PFSK-1 (cell line): ENCODE measurements at regions not wholly inside any gene's neighbourhood (a gene's known extent, or its start where the extent isn't known, plus 50 kb on each side); places are given as distances from the start of the nearest gene placed in this dataset.

Experiments used
- FOXP2 ChIP-seq: optimal IDR thresholded peaks from 2 replicates; pipeline ENCODE3; 2011; ENCODE audit warnings: borderline replicate concordance, control low read depth, inconsistent platforms; ENCODE audit not compliant: insufficient read depth; ENCODE audit errors: extremely low read length, extremely low read depth
- POLR2AphosphoS5 ChIP-seq: IDR thresholded peaks from 2 replicates; pipeline ENCODE4 v1.6.1; 2012; ENCODE audit warnings: low read depth, mild to moderate bottlenecking, control low read depth, low read length, moderate library complexity
- SIN3A ChIP-seq: IDR thresholded peaks from 2 replicates; pipeline ENCODE4 v1.6.1; 2012; ENCODE audit warnings: mild to moderate bottlenecking, low read length, moderate library complexity, borderline replicate concordance; ENCODE audit not compliant: insufficient read depth
- TAF1 ChIP-seq: IDR thresholded peaks from 2 replicates; pipeline ENCODE4 v1.6.1; 2012; ENCODE audit warnings: low read length, control low read depth, borderline replicate concordance; ENCODE audit not compliant: insufficient read depth
- TF ChIP-seq, protein P1 (sequence below), 2 experiments: IDR thresholded peaks; 2 replicates each; pipeline versions ENCODE4 v1.6.1 to v1.8.0; 2011 to 2012; ENCODE audit warnings: low read depth in 2 of 2, low read length in 2 of 2, control low read depth in 1 of 2, inconsistent platforms in 1 of 2, mild to moderate bottlenecking in 1 of 2, moderate library complexity in 1 of 2; ENCODE audit not compliant: insufficient read depth in 1 of 2

DNA sequence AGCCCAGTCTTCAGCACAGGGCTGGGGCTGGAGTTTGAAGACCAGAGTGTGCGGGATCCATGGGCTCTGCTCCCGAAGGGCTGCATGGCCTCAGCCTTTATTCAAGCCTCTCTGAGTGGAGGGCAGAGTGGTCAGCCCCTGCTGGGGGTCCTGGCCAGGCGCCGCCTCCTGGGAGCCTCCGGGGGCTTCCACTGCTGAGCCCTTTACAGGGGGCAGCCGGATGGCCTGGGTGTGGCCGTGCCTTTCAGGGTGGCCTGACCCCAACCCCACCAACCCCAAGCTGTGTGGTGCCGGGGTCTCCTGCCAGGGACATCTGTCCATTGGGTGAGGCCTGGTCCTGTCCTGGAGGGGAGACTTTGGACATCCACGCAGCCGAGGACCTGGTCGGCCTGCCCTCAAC lies 76.0 kb upstream of the SLCO4A1 start:
- TF ChIP-seq POLR2AphosphoS5 = no peak
- TF ChIP-seq TAF1 = no peak
- TF ChIP-seq FOXP2 = no peak
- no peak for TF ChIP-seq SIN3A
- TF ChIP-seq, protein P1, sequence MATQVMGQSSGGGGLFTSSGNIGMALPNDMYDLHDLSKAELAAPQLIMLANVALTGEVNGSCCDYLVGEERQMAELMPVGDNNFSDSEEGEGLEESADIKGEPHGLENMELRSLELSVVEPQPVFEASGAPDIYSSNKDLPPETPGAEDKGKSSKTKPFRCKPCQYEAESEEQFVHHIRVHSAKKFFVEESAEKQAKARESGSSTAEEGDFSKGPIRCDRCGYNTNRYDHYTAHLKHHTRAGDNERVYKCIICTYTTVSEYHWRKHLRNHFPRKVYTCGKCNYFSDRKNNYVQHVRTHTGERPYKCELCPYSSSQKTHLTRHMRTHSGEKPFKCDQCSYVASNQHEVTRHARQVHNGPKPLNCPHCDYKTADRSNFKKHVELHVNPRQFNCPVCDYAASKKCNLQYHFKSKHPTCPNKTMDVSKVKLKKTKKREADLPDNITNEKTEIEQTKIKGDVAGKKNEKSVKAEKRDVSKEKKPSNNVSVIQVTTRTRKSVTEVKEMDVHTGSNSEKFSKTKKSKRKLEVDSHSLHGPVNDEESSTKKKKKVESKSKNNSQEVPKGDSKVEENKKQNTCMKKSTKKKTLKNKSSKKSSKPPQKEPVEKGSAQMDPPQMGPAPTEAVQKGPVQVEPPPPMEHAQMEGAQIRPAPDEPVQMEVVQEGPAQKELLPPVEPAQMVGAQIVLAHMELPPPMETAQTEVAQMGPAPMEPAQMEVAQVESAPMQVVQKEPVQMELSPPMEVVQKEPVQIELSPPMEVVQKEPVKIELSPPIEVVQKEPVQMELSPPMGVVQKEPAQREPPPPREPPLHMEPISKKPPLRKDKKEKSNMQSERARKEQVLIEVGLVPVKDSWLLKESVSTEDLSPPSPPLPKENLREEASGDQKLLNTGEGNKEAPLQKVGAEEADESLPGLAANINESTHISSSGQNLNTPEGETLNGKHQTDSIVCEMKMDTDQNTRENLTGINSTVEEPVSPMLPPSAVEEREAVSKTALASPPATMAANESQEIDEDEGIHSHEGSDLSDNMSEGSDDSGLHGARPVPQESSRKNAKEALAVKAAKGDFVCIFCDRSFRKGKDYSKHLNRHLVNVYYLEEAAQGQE (IDR thresholded peaks at IDR 0.05; ENCODE audit: insufficient read depth in 1 of 2, low read depth in 2 of 2, low read length in 2 of 2) = no peak

DNA sequence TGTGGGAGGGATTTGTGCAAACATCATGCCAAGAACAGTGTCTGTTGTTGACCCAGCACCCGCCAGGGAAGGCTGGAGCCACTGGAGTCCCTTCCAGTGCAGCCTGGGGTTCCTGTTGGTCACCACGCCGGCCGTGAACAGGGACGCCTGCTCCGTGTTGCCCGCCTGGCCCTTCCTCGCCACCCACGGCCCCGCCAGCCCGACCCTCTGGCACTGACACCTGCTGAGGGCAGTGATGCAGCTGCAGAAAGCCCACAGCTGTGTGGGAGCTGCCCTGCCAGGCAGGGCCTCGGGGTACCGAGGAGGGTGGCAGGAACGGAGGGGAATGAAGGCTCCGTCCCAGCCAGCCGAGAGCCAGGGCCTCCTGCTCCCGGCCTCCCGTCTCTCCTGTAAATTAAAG lies 75.5 kb upstream of the SLCO4A1 start:
- TF ChIP-seq, protein P1 (IDR thresholded peaks at IDR 0.05; ENCODE audit: insufficient read depth in 1 of 2, low read depth in 2 of 2, low read length in 2 of 2) = no peak
- TF ChIP-seq TAF1 (no peak), POLR2AphosphoS5 (no peak), FOXP2 (no peak), SIN3A (no peak)

DNA sequence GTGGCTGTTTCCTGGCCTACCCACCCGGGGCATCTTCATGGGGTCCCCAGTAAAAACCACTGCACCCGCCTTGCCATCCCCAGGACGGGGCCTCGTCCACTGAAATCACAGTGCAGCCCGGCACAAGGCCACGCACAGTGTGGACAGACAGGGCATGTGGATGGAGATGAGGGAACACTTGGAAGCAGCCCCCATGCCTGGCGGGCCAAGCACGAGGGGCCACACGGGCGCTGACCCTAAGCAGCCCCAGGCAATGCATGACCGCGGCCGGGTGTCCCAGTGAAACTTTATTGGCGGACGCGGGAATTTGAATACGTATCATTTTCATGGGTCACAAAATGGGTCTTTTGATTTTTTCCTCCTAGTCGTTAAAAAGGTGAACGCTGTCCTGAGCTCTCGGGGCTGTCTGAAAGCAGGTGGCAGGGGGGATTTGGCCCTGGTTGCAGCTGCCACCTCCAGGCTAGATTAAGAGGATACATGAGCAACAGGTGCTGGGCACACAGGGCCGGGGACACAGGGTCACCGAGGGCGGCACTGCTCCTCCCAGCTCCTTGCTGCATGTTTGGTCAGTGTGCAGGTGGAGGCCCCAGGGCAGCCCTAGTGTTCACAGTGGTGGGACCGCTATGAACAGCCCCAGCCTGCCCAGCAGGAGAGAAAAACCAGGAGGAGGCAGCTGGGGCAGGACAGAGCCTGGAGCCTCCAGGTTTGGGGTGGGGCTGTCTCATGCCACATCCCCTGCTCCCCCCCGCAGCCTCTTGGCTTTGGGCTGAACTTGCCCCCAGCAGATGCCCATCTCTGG lies 74.9 kb upstream of the SLCO4A1 start:
- TF ChIP-seq SIN3A = no peak
- no peak for TF ChIP-seq POLR2AphosphoS5
- no peak for TF ChIP-seq TAF1
- no peak for TF ChIP-seq FOXP2
- TF ChIP-seq, protein P1 (IDR thresholded peaks at IDR 0.05; ENCODE audit: insufficient read depth in 1 of 2, low read depth in 2 of 2, low read length in 2 of 2) = no peak

DNA sequence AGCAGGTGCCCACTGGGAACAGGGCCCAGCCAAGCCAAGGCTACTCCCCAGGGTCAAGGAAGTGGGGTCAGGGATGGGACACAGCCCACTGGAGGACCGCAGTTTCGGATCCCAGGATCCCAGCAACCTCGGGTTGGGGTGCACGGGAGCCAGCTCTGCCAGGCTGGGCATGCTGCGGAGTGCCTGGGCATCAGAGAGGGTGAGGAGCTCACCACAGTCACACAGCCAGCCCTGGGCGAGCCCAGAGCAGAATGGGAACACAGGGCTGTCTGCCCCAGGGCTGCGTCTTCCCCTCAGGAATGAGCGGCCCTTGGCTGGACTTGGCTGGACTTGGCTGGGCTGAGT lies 74.3 kb upstream of the SLCO4A1 start:
- TF ChIP-seq, protein P1 (IDR thresholded peaks at IDR 0.05; ENCODE audit: insufficient read depth in 1 of 2, low read depth in 2 of 2, low read length in 2 of 2) = no peak
- TF ChIP-seq FOXP2 (no peak), TAF1 (no peak), SIN3A (no peak), POLR2AphosphoS5 (no peak)
